Right lobe of liver (tissue), 4 donors: ENCODE measurements at regions not wholly inside any gene's neighbourhood (a gene's known extent, or its start where the extent isn't known, plus 50 kb on each side); places are given as distances from the start of the nearest gene placed in this dataset.

Experiments used
- POLR2A ChIP-seq: fragments of 450-650 bp; IDR thresholded peaks from one replicate; pipeline ENCODE4 v1.6.1; 2017; ENCODE audit warnings: antibody characterized with exemption, mild to moderate bottlenecking
- TF ChIP-seq, protein P1 (sequence below), 4 donors: fragments of 200-600 bp in 3 of 4; fragments of 450-650 bp in 1 of 4; IDR thresholded peaks; one replicate each; pipeline versions ENCODE4 v1.5.1 to v1.8.0; 2016 to 2022; ENCODE audit warnings: antibody characterized with exemption in 4 of 4, mild to moderate bottlenecking in 2 of 4
- donor health status: DM: no; HTN: no; CAD: no.
- donor health status: DM: no; HTN: no; CAD: no.
- donor health status: DM: no; HTN: yes; CAD: no.

- no peak for TF ChIP-seq POLR2A
- TF ChIP-seq, protein P1, sequence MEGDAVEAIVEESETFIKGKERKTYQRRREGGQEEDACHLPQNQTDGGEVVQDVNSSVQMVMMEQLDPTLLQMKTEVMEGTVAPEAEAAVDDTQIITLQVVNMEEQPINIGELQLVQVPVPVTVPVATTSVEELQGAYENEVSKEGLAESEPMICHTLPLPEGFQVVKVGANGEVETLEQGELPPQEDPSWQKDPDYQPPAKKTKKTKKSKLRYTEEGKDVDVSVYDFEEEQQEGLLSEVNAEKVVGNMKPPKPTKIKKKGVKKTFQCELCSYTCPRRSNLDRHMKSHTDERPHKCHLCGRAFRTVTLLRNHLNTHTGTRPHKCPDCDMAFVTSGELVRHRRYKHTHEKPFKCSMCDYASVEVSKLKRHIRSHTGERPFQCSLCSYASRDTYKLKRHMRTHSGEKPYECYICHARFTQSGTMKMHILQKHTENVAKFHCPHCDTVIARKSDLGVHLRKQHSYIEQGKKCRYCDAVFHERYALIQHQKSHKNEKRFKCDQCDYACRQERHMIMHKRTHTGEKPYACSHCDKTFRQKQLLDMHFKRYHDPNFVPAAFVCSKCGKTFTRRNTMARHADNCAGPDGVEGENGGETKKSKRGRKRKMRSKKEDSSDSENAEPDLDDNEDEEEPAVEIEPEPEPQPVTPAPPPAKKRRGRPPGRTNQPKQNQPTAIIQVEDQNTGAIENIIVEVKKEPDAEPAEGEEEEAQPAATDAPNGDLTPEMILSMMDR (IDR thresholded peaks at IDR 0.05) = peak in 3 of 4 donors; percentile 7 to 20 (median 12)
Measured at GRCh38 chr11:30653606-30654005, 67.5 kb upstream of the MPPED2 start.
